ENCODE measurements at regions not wholly inside any gene's neighbourhood (a gene's known extent, or its start where the extent isn't known, plus 50 kb on each side); places are given as distances from the start of the nearest gene placed in this dataset.

DNA sequence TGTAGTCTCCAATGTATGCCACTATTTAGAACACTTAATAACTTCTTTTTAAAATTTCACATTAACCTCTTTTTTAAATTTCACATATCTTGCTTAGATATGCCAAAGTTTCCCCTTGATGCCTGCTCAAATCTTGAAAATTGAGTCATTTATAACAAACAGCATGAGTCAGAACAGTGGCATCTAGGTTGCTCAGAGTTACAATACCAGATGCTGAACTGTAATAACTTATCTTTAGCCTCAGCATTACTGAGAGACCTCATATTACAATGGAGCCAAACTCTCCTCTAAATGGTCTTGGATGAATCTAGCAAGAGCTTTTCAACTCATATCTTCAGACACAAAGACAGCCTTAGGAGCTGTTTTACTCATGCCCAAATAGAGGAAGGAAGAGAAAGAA is 439.3 kb upstream of the ARPP21 start:
- no peak for TF ChIP-seq EZH2 (IDR thresholded peaks at IDR 0.05; ENCODE audit: low read length)
- TF ChIP-seq, protein P1, sequence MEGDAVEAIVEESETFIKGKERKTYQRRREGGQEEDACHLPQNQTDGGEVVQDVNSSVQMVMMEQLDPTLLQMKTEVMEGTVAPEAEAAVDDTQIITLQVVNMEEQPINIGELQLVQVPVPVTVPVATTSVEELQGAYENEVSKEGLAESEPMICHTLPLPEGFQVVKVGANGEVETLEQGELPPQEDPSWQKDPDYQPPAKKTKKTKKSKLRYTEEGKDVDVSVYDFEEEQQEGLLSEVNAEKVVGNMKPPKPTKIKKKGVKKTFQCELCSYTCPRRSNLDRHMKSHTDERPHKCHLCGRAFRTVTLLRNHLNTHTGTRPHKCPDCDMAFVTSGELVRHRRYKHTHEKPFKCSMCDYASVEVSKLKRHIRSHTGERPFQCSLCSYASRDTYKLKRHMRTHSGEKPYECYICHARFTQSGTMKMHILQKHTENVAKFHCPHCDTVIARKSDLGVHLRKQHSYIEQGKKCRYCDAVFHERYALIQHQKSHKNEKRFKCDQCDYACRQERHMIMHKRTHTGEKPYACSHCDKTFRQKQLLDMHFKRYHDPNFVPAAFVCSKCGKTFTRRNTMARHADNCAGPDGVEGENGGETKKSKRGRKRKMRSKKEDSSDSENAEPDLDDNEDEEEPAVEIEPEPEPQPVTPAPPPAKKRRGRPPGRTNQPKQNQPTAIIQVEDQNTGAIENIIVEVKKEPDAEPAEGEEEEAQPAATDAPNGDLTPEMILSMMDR (optimal IDR thresholded peaks at IDR 0.05 in 1 of 3, IDR thresholded peaks at IDR 0.05 in 1 of 3, conservative IDR thresholded peaks at IDR 0.05 in 1 of 3; ENCODE audit: extremely low read depth in 1 of 3, insufficient read depth in 2 of 3, low read length in 3 of 3) = no peak
- Histone ChIP-seq H3K36me3 (ENCODE audit: control insufficient read depth in 2 of 2, extremely low read depth in 1 of 2, insufficient read depth in 2 of 2, low read length in 2 of 2) (no peaks in the 10 kb centered on the region), H3K4me3 (ENCODE audit: control insufficient read depth in 2 of 3, extremely low read depth in 1 of 3, insufficient read depth in 2 of 3, low read depth in 1 of 3, low read length in 3 of 3) (no peak overlapping the region), H3K9me3 (ENCODE audit: control insufficient read depth, low read depth, low read length) (no peaks in the 10 kb centered on the region), H3K79me2 (ENCODE audit: control insufficient read depth, insufficient read depth, low read length) (no peaks in the 10 kb centered on the region), H3K27me3 (ENCODE audit: control insufficient read depth, extremely low read depth, insufficient read depth, low read length) (no peaks in the 10 kb centered on the region), H2AFZ (ENCODE audit: control insufficient read depth, low read length) (no peak overlapping the region), H3K9me1 (ENCODE audit: control insufficient read depth, extremely low read depth, insufficient read depth, low read length) (no peaks in the 10 kb centered on the region), H3K4me1 (ENCODE audit: control insufficient read depth, extremely low read depth, insufficient read depth, low read length) (no peaks in the 10 kb centered on the region), H3K4me2 (ENCODE audit: control insufficient read depth, extremely low read depth, insufficient read depth, low read depth, low read length) (no peak overlapping the region), H4K20me1 (ENCODE audit: control insufficient read depth, extremely low read depth, insufficient read depth, low read length) (no peaks in the 10 kb centered on the region), H3K9ac (ENCODE audit: control insufficient read depth, extremely low read depth, insufficient read depth, low read length) (no peak overlapping the region), H3K27ac (ENCODE audit: control insufficient read depth, insufficient read depth, low read length) (no peak overlapping the region)
- DNase-seq (ENCODE audit: low read depth, low spot score) (no peak), FAIRE-seq (no peak)
- dilution Hi-C loops (cut with MboI; ENCODE audit: extremely low pct_ligation_motif_present, low sequenced_read_pairs) = no loop called here

DNA sequence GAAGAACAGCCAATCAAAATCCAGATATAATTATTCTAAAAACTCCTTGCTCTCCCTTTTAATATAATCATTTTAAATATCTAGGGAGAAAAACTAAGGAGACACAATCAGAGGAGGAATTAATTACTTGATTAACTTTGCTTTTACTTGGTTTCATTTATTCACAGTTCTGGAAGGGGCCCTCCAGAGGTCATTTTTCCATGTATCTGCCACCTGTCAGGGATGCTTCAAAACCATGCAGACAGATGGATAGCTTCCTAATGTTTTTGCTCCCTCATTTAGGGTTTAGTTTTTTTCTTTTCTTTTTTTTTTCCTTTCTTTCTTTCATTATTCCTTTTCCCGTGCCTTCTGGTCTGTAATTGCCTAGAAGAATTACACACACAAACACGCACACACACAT is 438.1 kb upstream of the ARPP21 start:
- dilution Hi-C loops (cut with MboI; ENCODE audit: extremely low pct_ligation_motif_present, low sequenced_read_pairs) = no loop called here

More for the DNA sequence above, 438.1 kb upstream of the ARPP21 start:
- Histone ChIP-seq H3K9me1 (ENCODE audit: control insufficient read depth, extremely low read depth, insufficient read depth, low read length) (no peaks in the 10 kb centered on the region), H3K4me2 (ENCODE audit: control insufficient read depth, extremely low read depth, insufficient read depth, low read depth, low read length) (no peak overlapping the region), H2AFZ (ENCODE audit: control insufficient read depth, low read length) (no peak overlapping the region), H3K27me3 (ENCODE audit: control insufficient read depth, extremely low read depth, insufficient read depth, low read length) (no peaks in the 10 kb centered on the region), H3K4me3 (ENCODE audit: control insufficient read depth in 2 of 3, extremely low read depth in 1 of 3, insufficient read depth in 2 of 3, low read depth in 1 of 3, low read length in 3 of 3) (no peak overlapping the region), H3K79me2 (ENCODE audit: control insufficient read depth, insufficient read depth, low read length) (no peaks in the 10 kb centered on the region), H3K4me1 (ENCODE audit: control insufficient read depth, extremely low read depth, insufficient read depth, low read length) (no peaks in the 10 kb centered on the region), H3K27ac (ENCODE audit: control insufficient read depth, insufficient read depth, low read length) (no peak overlapping the region), H3K36me3 (ENCODE audit: control insufficient read depth in 2 of 2, extremely low read depth in 1 of 2, insufficient read depth in 2 of 2, low read length in 2 of 2) (no peaks in the 10 kb centered on the region), H3K9me3 (ENCODE audit: control insufficient read depth, low read depth, low read length) (no peaks in the 10 kb centered on the region), H3K9ac (ENCODE audit: control insufficient read depth, extremely low read depth, insufficient read depth, low read length) (no peak overlapping the region), H4K20me1 (ENCODE audit: control insufficient read depth, extremely low read depth, insufficient read depth, low read length) (no peaks in the 10 kb centered on the region)
- no peak for DNase-seq (ENCODE audit: low read depth, low spot score)
- FAIRE-seq = no peak
- TF ChIP-seq, protein P1 (optimal IDR thresholded peaks at IDR 0.05 in 1 of 3, IDR thresholded peaks at IDR 0.05 in 1 of 3, conservative IDR thresholded peaks at IDR 0.05 in 1 of 3; ENCODE audit: extremely low read depth in 1 of 3, insufficient read depth in 2 of 3, low read length in 3 of 3) = no peak
- TF ChIP-seq EZH2 (IDR thresholded peaks at IDR 0.05; ENCODE audit: low read length) = no peak

Data from keratinocyte (primary cell).